ENCODE measurements at regions not wholly inside any gene's neighbourhood (a gene's known extent, or its start where the extent isn't known, plus 50 kb on each side); places are given as distances from the start of the nearest gene placed in this dataset.

DNA sequence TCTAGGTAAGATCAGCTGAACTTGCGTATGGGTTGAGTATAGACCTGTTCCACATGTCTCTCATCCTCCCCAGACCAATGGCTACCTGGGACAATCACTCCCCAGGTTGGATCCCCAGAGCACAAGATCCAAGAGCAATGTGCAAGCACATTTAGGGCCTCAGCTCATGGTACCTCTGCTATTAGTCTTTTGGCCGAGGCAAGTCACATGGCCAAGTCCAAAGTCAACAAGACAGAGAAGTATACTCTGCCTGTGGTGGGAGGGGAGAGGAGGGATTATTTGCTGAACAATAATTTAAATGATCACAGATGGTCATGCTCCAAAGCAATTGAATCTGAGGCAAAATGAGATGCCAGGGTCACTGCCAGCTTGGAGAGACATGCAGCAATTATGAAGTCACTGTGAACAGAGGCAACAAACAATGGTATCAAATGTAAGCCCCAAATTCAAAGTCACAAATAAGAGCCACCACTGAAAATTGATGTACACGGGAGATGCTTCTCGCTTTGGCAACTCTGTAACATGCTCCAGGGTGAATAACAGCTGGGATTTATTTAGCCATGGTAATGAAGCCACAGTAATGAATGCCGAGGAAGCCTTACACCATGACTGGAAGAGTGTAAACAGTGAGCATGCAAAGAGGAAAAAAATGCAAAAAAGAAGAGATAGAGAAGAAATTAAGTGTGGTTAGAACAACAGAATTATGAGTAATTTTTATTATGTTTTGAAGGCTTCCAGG is 149.1 kb downstream of the ZNF281 start (continued):
- TF ChIP-seq, protein P1, sequence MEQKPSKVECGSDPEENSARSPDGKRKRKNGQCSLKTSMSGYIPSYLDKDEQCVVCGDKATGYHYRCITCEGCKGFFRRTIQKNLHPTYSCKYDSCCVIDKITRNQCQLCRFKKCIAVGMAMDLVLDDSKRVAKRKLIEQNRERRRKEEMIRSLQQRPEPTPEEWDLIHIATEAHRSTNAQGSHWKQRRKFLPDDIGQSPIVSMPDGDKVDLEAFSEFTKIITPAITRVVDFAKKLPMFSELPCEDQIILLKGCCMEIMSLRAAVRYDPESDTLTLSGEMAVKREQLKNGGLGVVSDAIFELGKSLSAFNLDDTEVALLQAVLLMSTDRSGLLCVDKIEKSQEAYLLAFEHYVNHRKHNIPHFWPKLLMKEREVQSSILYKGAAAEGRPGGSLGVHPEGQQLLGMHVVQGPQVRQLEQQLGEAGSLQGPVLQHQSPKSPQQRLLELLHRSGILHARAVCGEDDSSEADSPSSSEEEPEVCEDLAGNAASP (CRISPR knock-in tag; IDR thresholded peaks at IDR 0.05; ENCODE audit: borderline replicate concordance), result peak; percentile 47; the same call in 1 of the 2 replicates
- no peak for TF ChIP-seq EEA1 (CRISPR knock-in tag; IDR thresholded peaks at IDR 0.05; ENCODE audit: borderline replicate concordance)
- TF ChIP-seq KLF13 (CRISPR knock-in tag; IDR thresholded peaks at IDR 0.05), result no peak
- TF ChIP-seq, protein P2, sequence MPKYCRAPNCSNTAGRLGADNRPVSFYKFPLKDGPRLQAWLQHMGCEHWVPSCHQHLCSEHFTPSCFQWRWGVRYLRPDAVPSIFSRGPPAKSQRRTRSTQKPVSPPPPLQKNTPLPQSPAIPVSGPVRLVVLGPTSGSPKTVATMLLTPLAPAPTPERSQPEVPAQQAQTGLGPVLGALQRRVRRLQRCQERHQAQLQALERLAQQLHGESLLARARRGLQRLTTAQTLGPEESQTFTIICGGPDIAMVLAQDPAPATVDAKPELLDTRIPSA (CRISPR knock-in tag; IDR thresholded peaks at IDR 0.05; ENCODE audit: borderline replicate concordance), result no peak
- no peak for TF ChIP-seq HNRNPLL (IDR thresholded peaks at IDR 0.05; ENCODE audit: low read depth, low read length, poor library complexity, severe bottlenecking)
- TF ChIP-seq SOX13 (IDR thresholded peaks at IDR 0.05), result no peak
- TF ChIP-seq SOX13 (CRISPR knock-in tag; conservative IDR thresholded peaks at IDR 0.05 in 1 of 2, IDR thresholded peaks at IDR 0.05 in 1 of 2), result peak in 1 of 2 experiments; percentile 49; a peak in 2 of 4 replicates
- TF ChIP-seq MED1 (CRISPR knock-in tag; IDR thresholded peaks at IDR 0.05), result no peak
- TF ChIP-seq ISX (CRISPR knock-in tag; conservative IDR thresholded peaks at IDR 0.05), result no peak
- no peak for TF ChIP-seq FOSL1 (CRISPR knock-in tag; IDR thresholded peaks at IDR 0.05; ENCODE audit: borderline replicate concordance)
- TF ChIP-seq ZMYM4 (CRISPR knock-in tag; IDR thresholded peaks at IDR 0.05), result peak; percentile 75
- TF ChIP-seq, protein P3, sequence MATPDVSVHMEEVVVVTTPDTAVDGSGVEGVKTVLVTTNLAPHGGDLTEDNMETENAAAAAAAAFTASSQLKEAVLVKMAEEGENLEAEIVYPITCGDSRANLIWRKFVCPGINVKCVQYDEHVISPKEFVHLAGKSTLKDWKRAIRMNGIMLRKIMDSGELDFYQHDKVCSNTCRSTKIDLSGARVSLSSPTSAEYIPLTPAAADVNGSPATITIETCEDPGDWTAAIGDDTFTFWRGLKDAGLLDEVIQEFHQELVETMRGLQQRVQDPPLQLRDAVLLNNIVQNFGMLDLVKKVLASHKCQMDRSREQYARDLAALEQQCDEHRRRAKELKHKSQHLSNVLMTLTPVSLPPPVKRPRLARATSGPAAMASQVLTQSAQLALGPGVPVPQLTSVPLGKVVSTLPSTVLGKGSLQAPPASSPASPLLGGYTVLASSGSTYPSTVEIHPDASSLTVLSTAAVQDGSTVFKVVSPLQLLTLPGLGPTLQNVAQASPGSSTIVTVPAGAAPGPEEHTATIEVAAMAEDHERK (CRISPR knock-in tag; IDR thresholded peaks at IDR 0.05; ENCODE audit: low read depth), result no peak
- TF ChIP-seq, protein P4, sequence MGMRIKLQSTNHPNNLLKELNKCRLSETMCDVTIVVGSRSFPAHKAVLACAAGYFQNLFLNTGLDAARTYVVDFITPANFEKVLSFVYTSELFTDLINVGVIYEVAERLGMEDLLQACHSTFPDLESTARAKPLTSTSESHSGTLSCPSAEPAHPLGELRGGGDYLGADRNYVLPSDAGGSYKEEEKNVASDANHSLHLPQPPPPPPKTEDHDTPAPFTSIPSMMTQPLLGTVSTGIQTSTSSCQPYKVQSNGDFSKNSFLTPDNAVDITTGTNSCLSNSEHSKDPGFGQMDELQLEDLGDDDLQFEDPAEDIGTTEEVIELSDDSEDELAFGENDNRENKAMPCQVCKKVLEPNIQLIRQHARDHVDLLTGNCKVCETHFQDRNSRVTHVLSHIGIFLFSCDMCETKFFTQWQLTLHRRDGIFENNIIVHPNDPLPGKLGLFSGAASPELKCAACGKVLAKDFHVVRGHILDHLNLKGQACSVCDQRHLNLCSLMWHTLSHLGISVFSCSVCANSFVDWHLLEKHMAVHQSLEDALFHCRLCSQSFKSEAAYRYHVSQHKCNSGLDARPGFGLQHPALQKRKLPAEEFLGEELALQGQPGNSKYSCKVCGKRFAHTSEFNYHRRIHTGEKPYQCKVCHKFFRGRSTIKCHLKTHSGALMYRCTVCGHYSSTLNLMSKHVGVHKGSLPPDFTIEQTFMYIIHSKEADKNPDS (CRISPR knock-in tag; IDR thresholded peaks at IDR 0.05), result no peak
- TF ChIP-seq ADNP (CRISPR knock-in tag; IDR thresholded peaks at IDR 0.05), result no peak
- no peak for TF ChIP-seq GATAD1 (CRISPR knock-in tag; IDR thresholded peaks at IDR 0.05)
- no peak for TF ChIP-seq FIP1L1 (IDR thresholded peaks at IDR 0.05; ENCODE audit: borderline replicate concordance, insufficient read depth, low read depth, low read length)
- TF ChIP-seq POGZ (CRISPR knock-in tag; IDR thresholded peaks at IDR 0.05), result peak; percentile 47; the same call in 1 of the 2 replicates

Measured in HepG2 (cell line).